Fibroblast of the aortic adventitia (primary cell): ENCODE measurements at regions not wholly inside any gene's neighbourhood (a gene's known extent, or its start where the extent isn't known, plus 50 kb on each side); places are given as distances from the start of the nearest gene placed in this dataset.

Source experiments
- DNase-seq: peaks from one replicate; pipeline ENCODE4 v3.0.0-alpha.2; 2010; ENCODE audit warnings: low read depth
- H3K4me3 ChIP-seq: 2 replicates; pipeline ENCODE4 v1.5.1; 2011; ENCODE audit warnings: low read depth, mild to moderate bottlenecking, control low read depth, low read length, moderate library complexity
- TF ChIP-seq, protein P1 (sequence below): IDR thresholded peaks from 2 replicates; pipeline ENCODE4 v1.5.1; 2011; ENCODE audit warnings: mild to moderate bottlenecking, low read length, control low read depth, inconsistent platforms; ENCODE audit not compliant: insufficient read depth

DNA sequence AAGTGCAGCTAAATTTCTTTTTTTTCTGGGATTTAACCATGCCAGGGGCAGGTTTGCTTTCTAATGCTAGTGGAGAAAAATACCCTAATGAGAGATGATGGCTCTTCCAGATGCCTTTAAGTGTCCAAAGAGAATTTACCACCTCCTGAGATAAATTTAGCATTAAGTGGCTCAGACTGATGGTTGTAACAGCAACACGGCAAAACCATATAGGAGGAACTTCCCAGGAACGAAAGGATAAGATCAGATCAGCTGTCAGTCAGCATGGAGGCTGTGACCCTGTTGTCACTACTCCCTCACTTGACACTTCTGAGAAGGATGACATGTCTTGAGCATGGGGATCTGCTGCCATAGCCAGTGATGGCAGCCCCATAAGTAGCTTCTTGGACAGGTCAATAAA, 860.0 kb downstream of the QKI start:
- TF ChIP-seq, protein P1, sequence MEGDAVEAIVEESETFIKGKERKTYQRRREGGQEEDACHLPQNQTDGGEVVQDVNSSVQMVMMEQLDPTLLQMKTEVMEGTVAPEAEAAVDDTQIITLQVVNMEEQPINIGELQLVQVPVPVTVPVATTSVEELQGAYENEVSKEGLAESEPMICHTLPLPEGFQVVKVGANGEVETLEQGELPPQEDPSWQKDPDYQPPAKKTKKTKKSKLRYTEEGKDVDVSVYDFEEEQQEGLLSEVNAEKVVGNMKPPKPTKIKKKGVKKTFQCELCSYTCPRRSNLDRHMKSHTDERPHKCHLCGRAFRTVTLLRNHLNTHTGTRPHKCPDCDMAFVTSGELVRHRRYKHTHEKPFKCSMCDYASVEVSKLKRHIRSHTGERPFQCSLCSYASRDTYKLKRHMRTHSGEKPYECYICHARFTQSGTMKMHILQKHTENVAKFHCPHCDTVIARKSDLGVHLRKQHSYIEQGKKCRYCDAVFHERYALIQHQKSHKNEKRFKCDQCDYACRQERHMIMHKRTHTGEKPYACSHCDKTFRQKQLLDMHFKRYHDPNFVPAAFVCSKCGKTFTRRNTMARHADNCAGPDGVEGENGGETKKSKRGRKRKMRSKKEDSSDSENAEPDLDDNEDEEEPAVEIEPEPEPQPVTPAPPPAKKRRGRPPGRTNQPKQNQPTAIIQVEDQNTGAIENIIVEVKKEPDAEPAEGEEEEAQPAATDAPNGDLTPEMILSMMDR: no peak
- H3K4me3 ChIP-seq: no peak overlapping the region
- no peak for DNase-seq

DNA sequence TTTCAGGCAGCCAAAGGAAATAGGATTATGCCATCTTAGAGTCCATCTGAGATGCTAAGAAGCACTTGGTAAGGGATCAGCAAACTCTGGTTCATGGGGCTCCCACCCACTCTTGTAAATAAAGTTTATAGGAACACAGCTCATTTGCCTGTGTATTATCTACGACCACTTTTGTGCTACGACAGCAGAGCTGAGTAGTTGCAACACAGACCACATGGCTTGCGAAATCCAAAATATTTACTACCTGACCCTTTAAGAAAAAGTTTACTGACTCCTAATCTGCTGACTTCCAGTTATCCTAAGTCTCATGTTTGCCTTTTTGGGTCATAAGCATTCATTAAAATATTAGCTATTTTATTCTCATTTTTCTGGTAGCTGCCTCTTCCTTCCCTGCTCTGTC, 859.0 kb downstream of the QKI start:
- H3K4me3 ChIP-seq: no peak overlapping the region
- DNase-seq: no peak
- TF ChIP-seq, protein P1: no peak

DNA sequence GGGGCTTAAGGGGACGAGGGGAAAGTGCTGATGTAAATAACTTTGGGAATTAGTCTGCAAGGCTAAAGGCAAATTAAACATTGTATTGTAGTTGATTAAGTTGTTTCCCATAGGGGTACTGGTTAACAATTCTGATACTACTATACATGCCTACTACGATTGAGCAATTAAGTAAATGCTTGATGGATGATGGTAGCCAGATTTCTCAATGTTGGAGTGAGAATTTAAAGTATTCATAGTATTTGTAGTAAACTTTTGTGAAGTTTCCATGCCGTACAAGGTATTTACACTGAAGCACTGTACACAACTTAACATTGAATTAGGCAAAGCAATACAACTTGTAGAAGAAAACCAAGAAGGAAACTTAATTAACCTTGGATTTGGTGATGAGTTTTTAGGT, 852.3 kb downstream of the QKI start:
- no peak for DNase-seq
- no peak overlapping the region for H3K4me3 ChIP-seq
- TF ChIP-seq, protein P1: no peak

DNA sequence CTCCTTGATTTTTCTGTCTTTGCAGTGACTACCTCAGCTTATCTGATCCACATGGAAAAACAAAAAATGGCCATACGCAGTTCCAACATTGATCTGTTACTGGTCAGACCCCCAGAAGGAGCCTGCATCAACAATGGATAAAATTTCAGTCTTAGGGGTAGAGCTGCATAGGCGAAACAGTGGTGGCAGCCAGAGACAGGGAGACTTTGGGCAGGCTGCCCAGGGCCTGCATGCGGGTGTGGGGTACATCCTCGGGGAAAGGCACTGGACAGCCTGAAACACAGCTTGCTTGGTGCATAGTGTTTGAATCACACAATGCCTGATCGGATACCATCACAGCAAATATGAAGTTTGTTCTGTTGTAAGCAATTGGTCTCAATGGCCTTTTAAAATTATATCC, 847.8 kb downstream of the QKI start:
- TF ChIP-seq, protein P1: no peak
- DNase-seq: no peak
- H3K4me3 ChIP-seq: no peak overlapping the region

DNA sequence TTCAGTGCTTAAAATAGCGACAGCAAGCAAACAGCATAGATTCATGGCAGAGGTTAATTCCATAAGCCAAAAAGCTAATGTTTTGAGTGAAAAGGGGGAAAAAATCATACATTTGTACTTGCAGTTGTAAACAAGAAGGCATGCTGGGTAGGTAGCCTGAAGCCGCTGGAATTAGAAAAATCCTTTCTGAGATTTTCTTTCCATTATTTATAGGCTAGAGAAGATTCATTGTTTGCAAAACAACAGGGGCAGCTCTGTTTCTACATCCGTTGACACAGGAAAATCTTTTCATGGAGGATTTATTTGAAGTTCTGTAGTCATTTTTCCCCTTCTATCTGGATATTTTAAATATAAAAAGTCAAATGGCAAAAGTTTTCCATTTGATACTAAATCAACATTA, 843.9 kb downstream of the QKI start:
- TF ChIP-seq, protein P1: no peak
- no peak overlapping the region for H3K4me3 ChIP-seq
- no peak for DNase-seq

DNA sequence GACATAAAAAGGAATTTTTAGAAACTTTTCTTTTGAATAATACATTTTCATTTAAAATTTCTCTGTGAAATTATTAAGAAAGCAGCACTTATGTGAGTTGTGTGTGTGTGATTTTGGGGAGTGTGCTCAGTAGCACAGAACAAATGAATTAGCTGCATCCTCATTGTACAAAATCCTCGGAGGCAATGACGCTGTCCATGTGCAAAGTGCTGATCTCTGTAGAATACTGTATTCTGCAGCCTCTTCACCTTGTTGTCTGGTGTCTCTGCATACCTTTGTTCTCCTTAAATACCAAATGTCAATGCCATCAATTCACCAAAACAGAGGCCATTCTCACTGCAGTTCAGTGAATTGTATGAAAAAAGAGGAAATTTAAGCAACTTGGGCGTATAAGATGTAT, 838.4 kb downstream of the QKI start:
- no peak for DNase-seq
- H3K4me3 ChIP-seq: no peak overlapping the region

DNA sequence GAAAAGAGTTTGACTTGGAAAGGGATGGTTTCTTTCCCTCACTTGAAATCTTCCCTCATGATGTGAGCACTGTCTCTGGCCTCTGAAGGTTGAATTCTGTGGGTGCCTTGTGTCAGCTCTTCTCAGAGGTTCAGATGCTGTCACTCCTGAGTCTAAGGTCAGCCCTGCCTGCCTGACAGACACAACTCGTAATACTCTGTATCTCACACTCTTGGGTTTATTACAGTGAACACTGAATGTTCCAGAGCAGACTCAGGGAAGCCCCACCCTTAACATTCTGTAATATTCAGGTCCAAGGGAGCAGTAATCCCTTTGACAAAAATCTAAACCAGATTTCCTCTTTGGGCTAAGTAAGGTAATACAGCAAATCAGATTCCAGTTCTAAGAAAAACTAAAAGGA, 837.8 kb downstream of the QKI start:
- no peak for DNase-seq
- TF ChIP-seq, protein P1: no peak
- no peak overlapping the region for H3K4me3 ChIP-seq

More for the DNA sequence above, 838.4 kb downstream of the QKI start:
- TF ChIP-seq, protein P1: no peak
